ENCODE measurements at regions not wholly inside any gene's neighbourhood (a gene's known extent, or its start where the extent isn't known, plus 50 kb on each side); places are given as distances from the start of the nearest gene placed in this dataset.

- Histone ChIP-seq H3K27ac (ENCODE audit: low read depth, low read length, severe bottlenecking) (no peak overlapping the region), H3K4me1 (ENCODE audit: control insufficient read depth, insufficient read depth, low read length, poor library complexity, severe bottlenecking) (no peaks in the 10 kb centered on the region), H3K4me3 (ENCODE audit: extremely low read depth, insufficient read depth, low read length, poor library complexity, severe bottlenecking) (no peak overlapping the region), H3K36me3 (ENCODE audit: control insufficient read depth, insufficient read depth, low read length) (no peaks in the 10 kb centered on the region), H3K9me3 (ENCODE audit: control insufficient read depth, low read length) (no peaks in the 10 kb centered on the region)
Measured at GRCh38 chrX:51798701-51799100, 55.5 kb downstream of the GSPT2 start.

GRCh38 chrX:51802917-51803688 lies 59.9 kb downstream of the GSPT2 start:
- WGBS, 2 experiments (ENCODE audit: insufficient coverage in 2 of 2): 0 to 7% methylated on average over 3 to 8 of the region's 26 CpGs
- H3K27ac ChIP-seq (ENCODE audit: low read depth, low read length, severe bottlenecking): peak overlapping the region; percentile 45
- peak overlapping the region; percentile 55 for H3K4me3 ChIP-seq (ENCODE audit: extremely low read depth, insufficient read depth, low read length, poor library complexity, severe bottlenecking)
- no peaks in the 10 kb centered on the region for H3K36me3 ChIP-seq (ENCODE audit: control insufficient read depth, insufficient read depth, low read length)
- no peaks in the 10 kb centered on the region for H3K9me3 ChIP-seq (ENCODE audit: control insufficient read depth, low read length)
- H3K4me1 ChIP-seq (ENCODE audit: control insufficient read depth, insufficient read depth, low read length, poor library complexity, severe bottlenecking): no peaks in the 10 kb centered on the region

GRCh38 chrX:51803833-51804232 lies 60.6 kb downstream of the GSPT2 start:
- H3K4me3 ChIP-seq (ENCODE audit: extremely low read depth, insufficient read depth, low read length, poor library complexity, severe bottlenecking): peak overlapping the region; percentile 55
- H3K9me3 ChIP-seq (ENCODE audit: control insufficient read depth, low read length): no peaks in the 10 kb centered on the region
- H3K27ac ChIP-seq (ENCODE audit: low read depth, low read length, severe bottlenecking): no peak overlapping the region
- no CpG with 5 or more reads among the region's 3 CpGs for WGBS, 2 experiments (ENCODE audit: insufficient coverage in 2 of 2)
- no peaks in the 10 kb centered on the region for H3K4me1 ChIP-seq (ENCODE audit: control insufficient read depth, insufficient read depth, low read length, poor library complexity, severe bottlenecking)
- H3K36me3 ChIP-seq (ENCODE audit: control insufficient read depth, insufficient read depth, low read length): no peaks in the 10 kb centered on the region

- Histone ChIP-seq H3K36me3 (ENCODE audit: control insufficient read depth, insufficient read depth, low read length) (no peaks in the 10 kb centered on the region), H3K4me3 (ENCODE audit: extremely low read depth, insufficient read depth, low read length, poor library complexity, severe bottlenecking) (no peak overlapping the region)
- WGBS, 2 experiments (ENCODE audit: insufficient coverage in 2 of 2): 75 to 100% methylated on average over 1 of the region's 5 CpGs
Measured at GRCh38 chrX:51804741-51805140, 61.5 kb downstream of the GSPT2 start.

GRCh38 chrX:51813886-51814460 lies 70.7 kb downstream of the GSPT2 start:
- no peak overlapping the region for H3K4me3 ChIP-seq (ENCODE audit: extremely low read depth, insufficient read depth, low read length, poor library complexity, severe bottlenecking)
- no peak overlapping the region for H3K27ac ChIP-seq (ENCODE audit: low read depth, low read length, severe bottlenecking)
- no peaks in the 10 kb centered on the region for H3K4me1 ChIP-seq (ENCODE audit: control insufficient read depth, insufficient read depth, low read length, poor library complexity, severe bottlenecking)
- H3K36me3 ChIP-seq (ENCODE audit: control insufficient read depth, insufficient read depth, low read length): no peaks in the 10 kb centered on the region
- WGBS, 2 experiments (ENCODE audit: insufficient coverage in 2 of 2): 84 to 100% methylated on average over 1 to 2 of the region's 12 CpGs
- no peaks in the 10 kb centered on the region for H3K9me3 ChIP-seq (ENCODE audit: control insufficient read depth, low read length)

More at GRCh38 chrX:51804741-51805140, 61.5 kb downstream of the GSPT2 start:
- H3K27ac ChIP-seq (ENCODE audit: low read depth, low read length, severe bottlenecking): no peak overlapping the region
- no peaks in the 10 kb centered on the region for H3K4me1 ChIP-seq (ENCODE audit: control insufficient read depth, insufficient read depth, low read length, poor library complexity, severe bottlenecking)
- no peaks in the 10 kb centered on the region for H3K9me3 ChIP-seq (ENCODE audit: control insufficient read depth, low read length)

- Histone ChIP-seq H3K4me1 (ENCODE audit: control insufficient read depth, insufficient read depth, low read length, poor library complexity, severe bottlenecking) (no peaks in the 10 kb centered on the region), H3K27ac (ENCODE audit: low read depth, low read length, severe bottlenecking) (no peak overlapping the region), H3K4me3 (ENCODE audit: extremely low read depth, insufficient read depth, low read length, poor library complexity, severe bottlenecking) (no peak overlapping the region), H3K9me3 (ENCODE audit: control insufficient read depth, low read length) (no peaks in the 10 kb centered on the region), H3K36me3 (ENCODE audit: control insufficient read depth, insufficient read depth, low read length) (no peaks in the 10 kb centered on the region)
- WGBS, 2 experiments (ENCODE audit: insufficient coverage in 2 of 2): no CpG with 5 or more reads among the region's 1 CpG
Measured at GRCh38 chrX:51824061-51824460, 69.4 kb upstream of the MAGED1 start.

GRCh38 chrX:51825436-51825835 lies 68.0 kb upstream of the MAGED1 start:
- Histone ChIP-seq H3K9me3 (ENCODE audit: control insufficient read depth, low read length) (no peaks in the 10 kb centered on the region), H3K4me1 (ENCODE audit: control insufficient read depth, insufficient read depth, low read length, poor library complexity, severe bottlenecking) (no peaks in the 10 kb centered on the region), H3K27ac (ENCODE audit: low read depth, low read length, severe bottlenecking) (no peak overlapping the region), H3K36me3 (ENCODE audit: control insufficient read depth, insufficient read depth, low read length) (no peaks in the 10 kb centered on the region), H3K4me3 (ENCODE audit: extremely low read depth, insufficient read depth, low read length, poor library complexity, severe bottlenecking) (no peak overlapping the region)
- WGBS, 2 experiments (ENCODE audit: insufficient coverage in 2 of 2): no CpG with 5 or more reads among the region's 3 CpGs

GRCh38 chrX:51834076-51834475 lies 59.3 kb upstream of the MAGED1 start:
- Histone ChIP-seq H3K36me3 (ENCODE audit: control insufficient read depth, insufficient read depth, low read length) (no peaks in the 10 kb centered on the region), H3K4me1 (ENCODE audit: control insufficient read depth, insufficient read depth, low read length, poor library complexity, severe bottlenecking) (no peaks in the 10 kb centered on the region)
- 100% methylated on average over 1 of the region's 1 CpG; no CpG with 5 or more reads in 1 of the 2 experiments for WGBS, 2 experiments (ENCODE audit: insufficient coverage in 2 of 2)

GRCh38 chrX:51836823-51837222 lies 56.6 kb upstream of the MAGED1 start:
- WGBS, 2 experiments (ENCODE audit: insufficient coverage in 2 of 2): 96% methylated on average over 4 of the region's 5 CpGs
- Histone ChIP-seq H3K4me3 (ENCODE audit: extremely low read depth, insufficient read depth, low read length, poor library complexity, severe bottlenecking) (no peak overlapping the region), H3K9me3 (ENCODE audit: control insufficient read depth, low read length) (no peaks in the 10 kb centered on the region), H3K4me1 (ENCODE audit: control insufficient read depth, insufficient read depth, low read length, poor library complexity, severe bottlenecking) (no peaks in the 10 kb centered on the region), H3K27ac (ENCODE audit: low read depth, low read length, severe bottlenecking) (no peak overlapping the region), H3K36me3 (ENCODE audit: control insufficient read depth, insufficient read depth, low read length) (no peaks in the 10 kb centered on the region)

More at GRCh38 chrX:51834076-51834475, 59.3 kb upstream of the MAGED1 start:
- Histone ChIP-seq H3K27ac (ENCODE audit: low read depth, low read length, severe bottlenecking) (no peak overlapping the region), H3K4me3 (ENCODE audit: extremely low read depth, insufficient read depth, low read length, poor library complexity, severe bottlenecking) (no peak overlapping the region), H3K9me3 (ENCODE audit: control insufficient read depth, low read length) (no peaks in the 10 kb centered on the region)

- Histone ChIP-seq H3K4me3 (ENCODE audit: extremely low read depth, insufficient read depth, low read length, poor library complexity, severe bottlenecking) (no peak overlapping the region), H3K36me3 (ENCODE audit: control insufficient read depth, insufficient read depth, low read length) (no peaks in the 10 kb centered on the region), H3K9me3 (ENCODE audit: control insufficient read depth, low read length) (no peaks in the 10 kb centered on the region), H3K4me1 (ENCODE audit: control insufficient read depth, insufficient read depth, low read length, poor library complexity, severe bottlenecking) (no peaks in the 10 kb centered on the region), H3K27ac (ENCODE audit: low read depth, low read length, severe bottlenecking) (no peak overlapping the region)
- WGBS, 2 experiments (ENCODE audit: insufficient coverage in 2 of 2): no CpG with 5 or more reads among the region's 3 CpGs
Measured at GRCh38 chrX:51837451-51837850, 56.0 kb upstream of the MAGED1 start.

GRCh38 chrX:51837921-51838320 lies 55.5 kb upstream of the MAGED1 start:
- no peak overlapping the region for H3K27ac ChIP-seq (ENCODE audit: low read depth, low read length, severe bottlenecking)
- H3K9me3 ChIP-seq (ENCODE audit: control insufficient read depth, low read length): no peaks in the 10 kb centered on the region
- no CpG with 5 or more reads among the region's 3 CpGs for WGBS, 2 experiments (ENCODE audit: insufficient coverage in 2 of 2)
- no peak overlapping the region for H3K4me3 ChIP-seq (ENCODE audit: extremely low read depth, insufficient read depth, low read length, poor library complexity, severe bottlenecking)
- H3K4me1 ChIP-seq (ENCODE audit: control insufficient read depth, insufficient read depth, low read length, poor library complexity, severe bottlenecking): no peaks in the 10 kb centered on the region
- no peaks in the 10 kb centered on the region for H3K36me3 ChIP-seq (ENCODE audit: control insufficient read depth, insufficient read depth, low read length)
